AG09319 (cell line): ENCODE measurements at regions not wholly inside any gene's neighbourhood (a gene's known extent, or its start where the extent isn't known, plus 50 kb on each side); places are given as distances from the start of the nearest gene placed in this dataset.

ENCODE experiments used
- DNase-seq: peaks from one replicate; pipeline ENCODE4 v3.0.0-alpha.2; 2010; ENCODE audit warnings: low read depth; ENCODE audit errors: extremely low read depth
- CTCF ChIP-seq: IDR thresholded peaks from 2 replicates; pipeline ENCODE4 v1.5.1; 2011; ENCODE audit warnings: low read depth, mild to moderate bottlenecking, inconsistent platforms, low read length, moderate library complexity

GRCh38 chr13:60690604-60691003, 293.6 kb downstream of the TDRD3 start:
- DNase-seq, result no peak
- no peak for TF ChIP-seq CTCF

GRCh38 chr13:60689571-60689970, 292.6 kb downstream of the TDRD3 start:
- TF ChIP-seq CTCF, result no peak

GRCh38 chr13:60689076-60689475, 292.1 kb downstream of the TDRD3 start:
- DNase-seq, result no peak
- TF ChIP-seq CTCF, result no peak

More at GRCh38 chr13:60689571-60689970, 292.6 kb downstream of the TDRD3 start:
- no peak for DNase-seq

GRCh38 chr13:60679928-60680694, 283.1 kb downstream of the TDRD3 start:
- DNase-seq, result no peak
- no peak for TF ChIP-seq CTCF

- TF ChIP-seq CTCF, result no peak
- no peak for DNase-seq
Measured at GRCh38 chr13:60679131-60679530, 282.1 kb downstream of the TDRD3 start.

GRCh38 chr13:60671386-60671785, 274.4 kb downstream of the TDRD3 start:
- no peak for DNase-seq
- no peak for TF ChIP-seq CTCF

GRCh38 chr13:60663788-60664187, 266.8 kb downstream of the TDRD3 start:
- no peak for TF ChIP-seq CTCF

More at GRCh38 chr13:60663788-60664187, 266.8 kb downstream of the TDRD3 start:
- no peak for DNase-seq
